OCI-LY7 (cell line): ENCODE measurements at regions not wholly inside any gene's neighbourhood (a gene's known extent, or its start where the extent isn't known, plus 50 kb on each side); places are given as distances from the start of the nearest gene placed in this dataset.

ENCODE experiments used
- BruUV-seq: library from RNA; stranded (reverse); fragments of 400-500 nt; replicated peaks from 2 replicates; lab custom pipeline; 2021; lab: Mats Ljungman, UMichigan
- CTCF ChIA-PET: fragments of 300-600 bp; sonication (Branson Sonifier 250); formaldehyde crosslinking; loops from one replicate; lab custom pipeline; 2022; ENCODE audit warnings: antibody characterized with exemption; ENCODE audit not compliant: unreplicated experiment; lab: Charles Lee
- POLR2A ChIA-PET: fragments of 300-600 bp; sonication (Branson Sonifier 250); formaldehyde crosslinking; loops from one replicate; lab custom pipeline; 2022; ENCODE audit warnings: antibody characterized with exemption; lab: Charles Lee
- DNase-seq: peaks from one replicate; pipeline ENCODE4 v3.0.0-alpha.2; 2015; ENCODE audit warnings: low spot score
- H2AFZ ChIP-seq: fragments of 200-600 bp; sonication (generic), shearing (Covaris generic); 2 replicates; pipeline ENCODE4 v1.6.1; 2014; ENCODE audit warnings: mild to moderate bottlenecking, antibody characterized with exemption, low read length, moderate library complexity
- H3K27ac ChIP-seq: fragments of 200-600 bp; sonication (generic); 2 replicates; pipeline ENCODE4 v1.5.1; 2014; ENCODE audit warnings: mixed run types, low read depth, mild to moderate bottlenecking, moderate library complexity, low read length, inconsistent platforms; ENCODE audit not compliant: poor library complexity, severe bottlenecking
- H3K36me3 ChIP-seq: fragments of 200-600 bp; sonication (generic); 2 replicates; pipeline ENCODE4 v1.6.1; 2014; ENCODE audit warnings: mild to moderate bottlenecking, antibody characterized with exemption, low read length, moderate library complexity, mixed read lengths; ENCODE audit not compliant: insufficient read depth
- H3K4me1 ChIP-seq: fragments of 200-600 bp; sonication (generic); 2 replicates; pipeline ENCODE4 v1.5.1; 2014; ENCODE audit warnings: mild to moderate bottlenecking, low read length; ENCODE audit not compliant: insufficient read depth, poor library complexity, severe bottlenecking
- H3K4me2 ChIP-seq: fragments of 200-600 bp; sonication (generic); 2 replicates; pipeline ENCODE4 v1.6.1; 2014; ENCODE audit warnings: mild to moderate bottlenecking, low read length
- H3K4me3 ChIP-seq: fragments of 200-600 bp; sonication (generic); 2 replicates; pipeline ENCODE4 v1.5.1; 2014; ENCODE audit warnings: mild to moderate bottlenecking, low read depth, low read length; ENCODE audit not compliant: poor library complexity, severe bottlenecking
- H3K79me2 ChIP-seq: fragments of 200-600 bp; sonication (generic); 2 replicates; pipeline ENCODE4 v1.6.1; 2016; ENCODE audit warnings: low read depth, mild to moderate bottlenecking, low read length, moderate library complexity, mixed read lengths; ENCODE audit not compliant: insufficient read depth
- H3K9me2 ChIP-seq: fragments of 200-600 bp; sonication (generic); 2 replicates; pipeline ENCODE4 v1.6.1; 2016; ENCODE audit warnings: mild to moderate bottlenecking, low read length, mixed read lengths; ENCODE audit not compliant: insufficient read depth
- H3K9me3 ChIP-seq: fragments of 200-600 bp; sonication (generic); 2 replicates; pipeline ENCODE4 v1.6.1; 2014; ENCODE audit warnings: mild to moderate bottlenecking, mixed run types, low read length, mixed read lengths
- H4K20me1 ChIP-seq: fragments of 200-600 bp; sonication (generic); 2 replicates; pipeline ENCODE4 v1.6.1; 2014; ENCODE audit warnings: mild to moderate bottlenecking, antibody characterized with exemption, low read length, moderate library complexity, mixed read lengths; ENCODE audit not compliant: insufficient read depth
- CTCF ChIP-seq: fragments of 200-600 bp; sonication (generic); conservative IDR thresholded peaks from 2 replicates; pipeline ENCODE4 v1.5.1; 2014; ENCODE audit warnings: mild to moderate bottlenecking, antibody characterized with exemption, low read length, moderate library complexity, mixed read lengths
- EZH2phosphoT487 ChIP-seq: fragments of 200-600 bp; sonication (generic); IDR thresholded peaks from 2 replicates; pipeline ENCODE4 v1.6.1; 2018; ENCODE audit warnings: low read depth, borderline replicate concordance, mild to moderate bottlenecking, mixed run types, antibody characterized with exemption, low read length, moderate library complexity, mixed read lengths
- intact Hi-C: fragments of 100-400 bp; cut with micrococcal nuclease; formaldehyde crosslinking; loops from one replicate; pipeline ENCODE4 v1.10.0; 2022; ENCODE audit not compliant: unreplicated experiment

DNA sequence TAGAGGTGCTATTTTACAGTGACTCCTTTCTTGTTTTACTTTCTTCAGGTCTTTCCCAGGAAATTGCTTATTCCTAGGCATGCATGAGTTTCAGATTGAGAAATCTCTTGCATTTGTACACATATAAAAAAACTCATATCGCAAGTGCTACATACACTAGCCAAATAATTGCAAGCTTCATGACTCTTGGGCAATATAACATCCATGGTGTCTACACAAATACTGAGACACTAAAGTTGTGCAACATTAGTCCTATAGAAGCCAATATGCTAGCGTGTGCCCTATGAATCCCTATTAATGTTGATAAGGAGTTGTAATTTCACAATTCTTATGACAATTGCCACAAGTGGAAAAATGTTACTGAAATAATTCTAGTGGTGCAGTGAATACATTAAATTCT, 591.0 kb downstream of the ADGRL2 start:
- Histone ChIP-seq H3K4me1 (peaks cover 13% of the 10 kb centered on the region), H3K9me2 (no peaks in the 10 kb centered on the region), H3K79me2 (no peaks in the 10 kb centered on the region), H3K36me3 (no peaks in the 10 kb centered on the region), H3K4me2 (no peak overlapping the region), H3K4me3 (no peak overlapping the region), H3K27ac (no peak overlapping the region), H2AFZ (no peak overlapping the region), H3K9me3 (no peaks in the 10 kb centered on the region), H4K20me1 (peaks cover 3% of the 10 kb centered on the region; the same call in 1 of the 2 replicates)
- intact Hi-C loops: no loop called here
- DNase-seq: no peak
- ChIA-PET CTCF (no interaction called here), POLR2A (interaction anchor here (0.7 kb wide), 1 partner anchor 418 kb away, joined by 4 read pairs; no protein-coding TSS in a partner anchor)
- BruUV-seq: no TSS peak
- no peak for TF ChIP-seq EZH2phosphoT487
- no peak for TF ChIP-seq CTCF

GRCh38 chr1:82390627-82391026, 589.9 kb downstream of the ADGRL2 start:
- CTCF ChIA-PET: no interaction called here
- POLR2A ChIA-PET: no interaction called here
- no TSS peak for BruUV-seq

GRCh38 chr1:82388679-82389078, 587.9 kb downstream of the ADGRL2 start:
- intact Hi-C loops: no loop called here
- Histone ChIP-seq H3K79me2 (no peaks in the 10 kb centered on the region), H4K20me1 (no peaks in the 10 kb centered on the region), H3K9me3 (no peaks in the 10 kb centered on the region), H3K4me2 (no peak overlapping the region), H3K9me2 (no peaks in the 10 kb centered on the region), H3K4me1 (no peaks in the 10 kb centered on the region), H3K36me3 (no peaks in the 10 kb centered on the region), H3K27ac (no peak overlapping the region), H2AFZ (no peak overlapping the region), H3K4me3 (no peak overlapping the region)
- CTCF ChIA-PET: no interaction called here
- no peak for DNase-seq
- TF ChIP-seq EZH2phosphoT487 (no peak), CTCF (no peak)
- POLR2A ChIA-PET: no interaction called here
- BruUV-seq: no TSS peak

More at GRCh38 chr1:82390627-82391026, 589.9 kb downstream of the ADGRL2 start:
- Histone ChIP-seq H3K4me1 (peaks cover 7% of the 10 kb centered on the region), H3K36me3 (no peaks in the 10 kb centered on the region), H4K20me1 (no peaks in the 10 kb centered on the region), H2AFZ (no peak overlapping the region), H3K27ac (no peak overlapping the region), H3K4me3 (no peak overlapping the region), H3K79me2 (no peaks in the 10 kb centered on the region), H3K9me2 (no peaks in the 10 kb centered on the region), H3K9me3 (no peaks in the 10 kb centered on the region), H3K4me2 (no peak overlapping the region)
- intact Hi-C loops: no loop called here
- no peak for TF ChIP-seq CTCF
- TF ChIP-seq EZH2phosphoT487: no peak
- no peak for DNase-seq
